Type B pancreatic cell (in vitro differentiated cells): ENCODE measurements at regions not wholly inside any gene's neighbourhood (a gene's known extent, or its start where the extent isn't known, plus 50 kb on each side); places are given as distances from the start of the nearest gene placed in this dataset.

Experiments used
- DNase-seq: peaks from one replicate; pipeline ENCODE4 v3.0.0; 2021; ENCODE audit warnings: mixed read lengths; ENCODE audit not compliant: unreplicated experiment; ENCODE audit errors: extremely low spot score
- H3K27ac Mint-ChIP-seq: 2 replicates; pipeline ENCODE4 v1.8.0; 2021; ENCODE audit warnings: mild to moderate bottlenecking, mixed read lengths
- H3K27me3 Mint-ChIP-seq: 2 replicates; pipeline ENCODE4 v1.8.0; 2021; ENCODE audit warnings: mixed read lengths
- H3K36me3 Mint-ChIP-seq: 2 replicates; pipeline ENCODE4 v1.8.0; 2021; ENCODE audit warnings: mixed read lengths
- H3K4me1 Mint-ChIP-seq: one replicate; pipeline ENCODE4 v1.8.0; 2021; ENCODE audit warnings: mixed read lengths; ENCODE audit not compliant: unreplicated experiment
- H3K4me3 Mint-ChIP-seq: 2 replicates; pipeline ENCODE4 v1.8.0; 2021; ENCODE audit warnings: mild to moderate bottlenecking, mixed read lengths
- H3K9me3 Mint-ChIP-seq: 2 replicates; pipeline ENCODE4 v1.8.0; 2021; ENCODE audit warnings: mixed read lengths
- CTCF ChIP-seq: fragments of 200-600 bp; sonication (generic); conservative IDR thresholded peaks from 2 replicates; pipeline ENCODE4 v1.5.0; 2021; ENCODE audit warnings: antibody characterized with exemption, mild to moderate bottlenecking

GRCh38 chr10:120279196-120279595, 177.8 kb upstream of the PLPP4 start:
- no peak overlapping the region for H3K27ac Mint-ChIP-seq
- H3K9me3 Mint-ChIP-seq: no peaks in the 10 kb centered on the region
- H3K4me1 Mint-ChIP-seq: peaks cover 6% of the 10 kb centered on the region
- DNase-seq: no peak
- peaks cover 23% of the 10 kb centered on the region for H3K27me3 Mint-ChIP-seq
- no peaks in the 10 kb centered on the region for H3K36me3 Mint-ChIP-seq
- H3K4me3 Mint-ChIP-seq: no peak overlapping the region
- no peak for TF ChIP-seq CTCF

- Mint-ChIP-seq H3K4me3 (no peak overlapping the region), H3K9me3 (no peaks in the 10 kb centered on the region)
- no peak for DNase-seq
Measured at GRCh38 chr10:120282421-120282820, 174.6 kb upstream of the PLPP4 start.

GRCh38 chr10:120282846-120283492, 174.1 kb upstream of the PLPP4 start:
- DNase-seq: no peak
- TF ChIP-seq CTCF: no peak
- H3K4me3 Mint-ChIP-seq: no peak overlapping the region
- H3K27ac Mint-ChIP-seq: no peak overlapping the region
- no peaks in the 10 kb centered on the region for H3K9me3 Mint-ChIP-seq
- peaks cover 15% of the 10 kb centered on the region for H3K27me3 Mint-ChIP-seq
- H3K4me1 Mint-ChIP-seq: peaks cover 6% of the 10 kb centered on the region
- no peaks in the 10 kb centered on the region for H3K36me3 Mint-ChIP-seq

More at GRCh38 chr10:120282421-120282820, 174.6 kb upstream of the PLPP4 start:
- peaks cover 6% of the 10 kb centered on the region for H3K4me1 Mint-ChIP-seq
- peaks cover 18% of the 10 kb centered on the region for H3K27me3 Mint-ChIP-seq
- TF ChIP-seq CTCF: no peak
- no peak overlapping the region for H3K27ac Mint-ChIP-seq
- H3K36me3 Mint-ChIP-seq: no peaks in the 10 kb centered on the region

GRCh38 chr10:120285408-120285807, 171.6 kb upstream of the PLPP4 start:
- no peak overlapping the region for H3K27ac Mint-ChIP-seq
- no peaks in the 10 kb centered on the region for H3K9me3 Mint-ChIP-seq
- no peak for DNase-seq
- no peak overlapping the region for H3K4me3 Mint-ChIP-seq
- peaks cover 8% of the 10 kb centered on the region for H3K27me3 Mint-ChIP-seq
- no peak for TF ChIP-seq CTCF
- no peaks in the 10 kb centered on the region for H3K36me3 Mint-ChIP-seq
- peaks cover 6% of the 10 kb centered on the region for H3K4me1 Mint-ChIP-seq

GRCh38 chr10:120286280-120286679, 170.7 kb upstream of the PLPP4 start:
- DNase-seq: no peak
- peaks cover 6% of the 10 kb centered on the region for H3K4me1 Mint-ChIP-seq
- H3K9me3 Mint-ChIP-seq: no peaks in the 10 kb centered on the region
- no peak for TF ChIP-seq CTCF
- H3K36me3 Mint-ChIP-seq: no peaks in the 10 kb centered on the region
- no peak overlapping the region for H3K27ac Mint-ChIP-seq
- peaks cover 9% of the 10 kb centered on the region for H3K27me3 Mint-ChIP-seq
- H3K4me3 Mint-ChIP-seq: no peak overlapping the region
